Tibial nerve (tissue), 4 donors: ENCODE measurements at regions not wholly inside any gene's neighbourhood (a gene's known extent, or its start where the extent isn't known, plus 50 kb on each side); places are given as distances from the start of the nearest gene placed in this dataset.

ENCODE experiments used
- EP300 ChIP-seq, 2 donors: sonication (generic); formaldehyde crosslinking; IDR thresholded peaks; one replicate each; pipeline ENCODE4 v1.6.1; 2017; ENCODE audit warnings: antibody characterized with exemption in 2 of 2, mild to moderate bottlenecking in 1 of 2
- POLR2A ChIP-seq, 2 donors: fragments of 450-650 bp; IDR thresholded peaks; one replicate each; pipeline ENCODE4 v1.6.1; 2017; ENCODE audit warnings: antibody characterized with exemption in 2 of 2, mild to moderate bottlenecking in 2 of 2, moderate library complexity in 2 of 2
- TF ChIP-seq, protein P1 (sequence below), 5 experiments: fragments of 200-600 bp in 3 of 5; fragments of 450-650 bp in 2 of 5; sonication (generic) in 3 of 5; IDR thresholded peaks; one replicate each; pipeline ENCODE4 v1.5.1; 2016 to 2019; ENCODE audit warnings: antibody characterized with exemption in 5 of 5, mild to moderate bottlenecking in 3 of 5, moderate library complexity in 2 of 5

DNA sequence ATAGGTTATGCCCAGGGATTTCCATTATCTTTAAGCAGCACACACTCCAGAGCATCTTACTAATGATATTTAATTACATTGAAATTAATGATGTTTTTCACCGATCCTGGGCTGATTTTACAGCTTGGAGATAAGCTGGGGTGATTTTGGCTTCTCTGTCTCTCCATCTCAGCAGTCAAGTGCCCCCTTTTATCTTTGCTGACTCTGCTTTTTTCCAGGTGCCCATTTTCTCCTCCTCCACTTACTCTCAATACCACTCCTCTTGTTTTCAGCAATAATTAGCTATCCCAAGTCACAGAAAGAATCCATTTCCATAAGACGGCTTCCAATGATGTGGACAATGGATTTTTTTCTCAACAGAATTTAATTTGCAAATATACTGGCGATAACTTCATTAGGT lies 266.7 kb downstream of the GBA3 start:
- TF ChIP-seq, protein P1, sequence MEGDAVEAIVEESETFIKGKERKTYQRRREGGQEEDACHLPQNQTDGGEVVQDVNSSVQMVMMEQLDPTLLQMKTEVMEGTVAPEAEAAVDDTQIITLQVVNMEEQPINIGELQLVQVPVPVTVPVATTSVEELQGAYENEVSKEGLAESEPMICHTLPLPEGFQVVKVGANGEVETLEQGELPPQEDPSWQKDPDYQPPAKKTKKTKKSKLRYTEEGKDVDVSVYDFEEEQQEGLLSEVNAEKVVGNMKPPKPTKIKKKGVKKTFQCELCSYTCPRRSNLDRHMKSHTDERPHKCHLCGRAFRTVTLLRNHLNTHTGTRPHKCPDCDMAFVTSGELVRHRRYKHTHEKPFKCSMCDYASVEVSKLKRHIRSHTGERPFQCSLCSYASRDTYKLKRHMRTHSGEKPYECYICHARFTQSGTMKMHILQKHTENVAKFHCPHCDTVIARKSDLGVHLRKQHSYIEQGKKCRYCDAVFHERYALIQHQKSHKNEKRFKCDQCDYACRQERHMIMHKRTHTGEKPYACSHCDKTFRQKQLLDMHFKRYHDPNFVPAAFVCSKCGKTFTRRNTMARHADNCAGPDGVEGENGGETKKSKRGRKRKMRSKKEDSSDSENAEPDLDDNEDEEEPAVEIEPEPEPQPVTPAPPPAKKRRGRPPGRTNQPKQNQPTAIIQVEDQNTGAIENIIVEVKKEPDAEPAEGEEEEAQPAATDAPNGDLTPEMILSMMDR (IDR thresholded peaks at IDR 0.05) = no peak
- TF ChIP-seq POLR2A (IDR thresholded peaks at IDR 0.05) (no peak), EP300 (IDR thresholded peaks at IDR 0.05) (no peak)
